Activated CD8-positive, alpha-beta memory T cell treated with anti-CD3 and anti-CD28 coated beads, Interleukin-2, amount 50 U/mL, for 4 hours (primary cell): ENCODE measurements at regions not wholly inside any gene's neighbourhood (a gene's known extent, or its start where the extent isn't known, plus 50 kb on each side); places are given as distances from the start of the nearest gene placed in this dataset.
"Not testable (repeated sequence)": the region's sequence is repeated elsewhere in the genome, so short reads cannot be mapped to it uniquely, and the experiment has no call there.

ENCODE experiments used
- DNase-seq: peaks from one replicate; pipeline ENCODE4 v3.0.0-alpha.2; 2020

- DNase-seq = not testable (repeated sequence)
Measured at GRCh38 chr7:35910621-35911020, 109.8 kb downstream of the SEPTIN7 start.

DNA sequence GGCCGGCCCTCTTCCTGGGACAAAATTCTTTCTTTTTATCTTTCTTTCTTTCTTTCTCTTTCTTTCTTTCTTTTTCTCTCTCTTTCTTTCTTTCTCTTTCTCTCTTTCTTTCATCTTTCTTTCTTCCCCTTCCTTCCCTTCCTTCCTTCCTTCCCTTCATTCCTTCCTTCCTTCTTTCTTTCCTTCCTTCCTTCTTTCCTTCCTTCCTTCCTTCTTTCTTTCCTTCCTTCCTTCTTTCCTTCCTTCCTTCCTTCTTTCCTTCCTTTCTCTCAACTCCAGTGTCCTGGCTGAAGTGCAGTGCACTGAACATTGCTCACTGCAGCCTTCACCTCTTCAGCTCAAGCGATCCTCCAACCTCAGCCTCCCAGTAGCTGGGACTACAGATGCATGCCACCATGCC lies 112.5 kb downstream of the SEPTIN7 start:
- not testable (repeated sequence) for DNase-seq

DNA sequence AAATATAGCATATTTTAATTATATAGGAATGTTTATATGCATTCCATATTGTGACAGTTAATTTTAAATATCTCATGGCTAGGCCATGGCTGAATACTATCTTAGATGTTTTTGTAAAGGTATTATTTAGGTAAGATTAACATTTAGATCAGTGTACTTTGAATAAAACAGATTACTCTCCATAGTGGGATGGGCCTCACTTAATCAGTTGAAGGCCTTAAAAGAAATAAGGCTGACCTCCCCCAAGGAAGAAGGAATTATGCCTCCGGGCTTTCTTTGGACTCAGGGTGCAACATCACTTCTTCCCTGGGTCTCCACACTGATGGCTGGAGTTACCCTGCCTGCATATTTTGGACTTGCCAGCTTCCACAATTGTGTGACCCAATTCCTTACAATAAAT lies 113.4 kb downstream of the SEPTIN7 start:
- DNase-seq = not testable (repeated sequence)

DNA sequence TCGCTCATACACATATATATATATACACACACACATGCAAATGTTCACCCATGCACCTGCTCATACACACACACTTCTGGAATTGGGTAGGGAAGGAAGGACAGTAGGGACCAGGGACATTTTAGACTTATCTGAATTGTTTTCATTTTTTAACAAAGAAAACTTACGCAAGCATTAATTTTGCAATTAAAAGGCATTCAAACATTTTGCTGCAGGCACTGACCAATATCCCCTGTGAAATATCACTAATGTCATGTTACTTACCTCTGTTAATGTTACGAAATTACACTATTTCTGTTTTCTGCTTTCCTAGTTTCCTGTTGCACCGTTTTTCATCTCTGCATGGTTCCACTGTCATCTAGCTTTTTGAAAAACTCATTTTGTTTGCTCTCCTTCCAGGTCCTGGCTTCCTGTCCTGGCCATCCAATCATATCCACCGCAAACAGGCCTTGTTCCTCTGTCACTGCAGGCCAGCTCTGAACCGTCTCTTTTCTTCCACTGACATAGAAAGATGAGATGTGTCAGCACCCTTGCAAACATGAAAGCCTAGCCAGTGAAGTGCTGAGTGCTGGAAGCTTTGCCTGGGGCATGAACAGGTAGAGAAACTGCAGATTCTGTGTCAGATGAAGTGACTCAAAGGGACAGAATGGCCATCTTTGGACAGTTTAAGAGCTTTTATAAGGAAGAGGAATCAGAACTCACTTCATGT lies 114.5 kb downstream of the SEPTIN7 start:
- not testable (repeated sequence) for DNase-seq

DNA sequence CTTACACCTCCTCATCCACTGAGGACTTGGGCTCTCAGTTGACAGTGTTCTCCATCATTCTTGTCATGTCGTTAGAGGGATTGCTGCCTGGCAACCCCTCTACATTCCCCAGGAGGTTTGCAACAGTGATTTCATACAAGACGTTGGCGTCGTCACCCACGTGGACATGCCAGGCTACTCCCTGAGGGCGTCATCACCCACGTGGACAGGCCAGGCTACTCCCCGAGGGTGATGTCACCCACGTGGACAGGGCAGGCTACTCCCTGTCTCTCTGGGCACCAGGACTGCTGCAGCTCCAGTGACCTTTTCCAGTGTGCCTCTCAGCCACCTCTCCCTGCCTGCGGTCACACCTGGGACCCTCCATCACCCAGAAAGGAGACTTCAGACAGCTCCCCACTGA lies 117.4 kb downstream of the SEPTIN7 start:
- not testable (repeated sequence) for DNase-seq

GRCh38 chr7:35919607-35920006 lies 118.8 kb downstream of the SEPTIN7 start:
- not testable (repeated sequence) for DNase-seq

DNA sequence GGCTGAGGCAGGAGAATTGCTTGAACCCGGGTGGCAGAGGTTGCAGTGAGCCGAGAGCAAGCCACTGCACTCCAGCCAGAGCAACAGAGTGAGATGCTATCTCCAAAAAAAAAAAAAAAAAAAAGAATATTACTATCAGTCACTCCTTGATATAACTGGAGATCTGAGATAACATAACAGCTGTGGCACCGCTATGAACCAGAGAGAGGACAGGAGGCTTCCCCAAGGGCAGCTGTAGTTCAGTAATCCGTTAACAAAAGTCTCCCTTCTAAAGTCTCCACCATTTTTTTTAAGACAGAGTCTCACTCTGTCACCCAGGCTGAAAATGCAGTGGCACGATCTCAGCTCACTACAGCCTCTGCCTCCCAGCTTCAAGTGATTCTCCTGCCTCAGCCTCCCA lies 120.5 kb downstream of the SEPTIN7 start:
- not testable (repeated sequence) for DNase-seq

GRCh38 chr7:35924668-35925067 lies 123.8 kb downstream of the SEPTIN7 start:
- DNase-seq = not testable (repeated sequence)

DNA sequence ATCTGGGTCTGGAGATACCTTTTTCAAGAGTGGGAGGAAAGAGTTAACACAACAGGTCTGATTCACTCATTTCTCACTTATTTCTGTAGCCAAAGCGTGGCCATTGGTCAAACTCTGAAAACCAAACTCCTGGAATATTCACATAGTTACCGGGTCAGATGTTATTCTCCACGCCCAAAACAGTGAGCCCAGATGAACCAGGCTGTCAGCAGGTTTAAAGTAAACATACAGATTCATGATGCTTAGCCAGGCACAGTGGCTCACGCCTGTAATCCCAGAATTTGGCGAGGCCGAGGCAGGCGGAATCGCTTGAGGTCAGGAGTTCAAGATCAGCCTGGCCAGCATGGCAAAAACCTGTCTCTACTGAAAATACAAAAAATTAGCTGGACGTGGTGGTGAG lies 126.1 kb downstream of the SEPTIN7 start:
- DNase-seq = not testable (repeated sequence)

DNA sequence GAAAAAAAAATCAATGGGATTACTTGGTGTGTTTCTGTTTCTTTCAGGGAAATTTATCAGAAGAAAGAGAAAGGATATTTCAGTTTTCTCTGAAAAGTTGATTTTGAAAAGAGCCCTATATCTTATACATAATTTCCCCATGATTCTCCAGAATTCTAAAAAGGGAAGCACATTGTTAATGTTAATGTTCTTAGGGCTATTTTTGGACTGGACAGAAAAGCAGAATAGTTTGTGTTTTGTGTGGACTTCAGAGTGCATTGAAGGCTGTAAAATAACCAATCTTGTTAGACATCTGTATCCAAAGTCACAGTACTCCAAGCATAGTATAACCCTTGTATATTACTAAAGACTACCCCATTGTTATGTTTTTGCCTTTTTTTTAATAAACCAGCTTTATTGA lies 130.3 kb downstream of the SEPTIN7 start:
- DNase-seq = not testable (repeated sequence)

GRCh38 chr7:35931551-35931950 lies 130.7 kb downstream of the SEPTIN7 start:
- DNase-seq = not testable (repeated sequence)

DNA sequence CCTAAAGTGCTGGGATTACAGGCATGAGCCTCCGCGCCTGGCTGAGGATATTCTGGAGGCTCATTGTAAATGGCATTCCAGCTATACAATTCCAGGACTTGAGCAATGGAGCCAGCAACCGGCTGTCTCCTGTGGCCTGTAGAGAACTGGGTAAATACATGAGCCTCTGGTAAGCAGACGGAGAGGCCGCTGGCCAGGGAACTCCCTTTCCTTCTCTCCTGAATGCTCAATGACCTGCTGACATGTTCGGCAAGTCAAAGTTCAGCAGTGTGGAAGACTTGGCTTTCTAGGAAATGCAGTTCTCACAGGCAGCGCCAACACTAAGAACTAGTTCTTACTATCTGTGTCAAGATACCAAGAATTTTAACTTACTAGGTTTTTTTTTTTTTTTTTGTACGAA lies 139.8 kb downstream of the SEPTIN7 start:
- not testable (repeated sequence) for DNase-seq

DNA sequence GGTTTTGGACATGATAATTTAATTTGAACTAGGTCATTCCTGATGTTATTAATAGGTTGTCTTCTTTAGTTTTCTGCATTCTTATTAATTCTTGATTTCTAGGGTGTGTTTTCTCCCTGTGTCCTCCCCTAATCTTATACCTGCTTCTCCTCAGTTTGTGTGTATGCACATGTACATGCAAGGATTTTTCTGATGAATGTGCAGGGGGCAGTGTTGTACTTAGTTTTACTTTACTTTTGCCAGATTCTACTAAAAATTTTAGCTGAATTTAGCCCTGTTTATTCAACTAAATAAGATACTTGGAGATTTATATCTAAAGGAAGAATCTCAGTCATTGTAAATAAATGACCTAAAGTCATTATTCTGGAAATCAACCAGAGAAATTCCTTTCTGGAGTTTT lies 144.8 kb downstream of the SEPTIN7 start:
- DNase-seq = not testable (repeated sequence)

DNA sequence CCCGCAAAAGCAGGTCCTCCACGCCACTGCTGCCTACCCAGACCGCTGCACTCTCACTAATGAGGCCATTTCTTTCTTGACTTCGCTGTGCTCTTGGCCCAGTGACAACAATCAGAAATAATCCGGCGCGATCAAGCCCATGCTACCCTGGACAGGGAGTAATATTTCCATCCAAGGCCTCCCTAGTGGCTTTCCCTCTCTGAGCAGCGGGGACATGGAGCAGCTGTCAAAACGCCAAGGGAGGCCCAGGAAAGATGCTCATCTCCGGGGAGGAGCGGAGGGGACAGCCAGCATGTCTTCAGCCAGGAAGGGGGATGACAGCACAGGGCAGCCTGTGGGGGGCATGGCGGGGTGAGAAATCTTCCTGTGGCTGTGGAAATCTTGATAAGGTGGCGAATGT lies 154.9 kb downstream of the SEPTIN7 start:
- DNase-seq = not testable (repeated sequence)

DNA sequence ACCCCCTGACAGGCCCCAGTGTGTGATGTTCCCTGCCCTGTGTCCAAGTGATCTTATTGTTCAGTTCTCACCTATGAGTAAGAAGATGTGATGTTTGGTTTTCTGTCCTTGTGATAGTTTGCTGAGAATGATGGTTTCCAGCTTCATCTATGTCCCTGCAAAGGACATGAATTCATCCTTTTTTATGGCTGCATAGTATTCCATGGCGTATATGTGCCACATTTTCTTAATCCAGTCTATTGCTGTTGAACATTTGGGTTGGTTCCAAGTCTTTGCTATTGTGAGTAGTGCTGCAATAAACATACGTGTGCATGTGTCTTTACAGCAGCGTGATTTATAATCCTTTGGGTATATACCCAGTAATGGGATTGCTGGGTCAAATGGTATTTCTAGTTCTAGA lies 156.1 kb downstream of the SEPTIN7 start:
- not testable (repeated sequence) for DNase-seq

DNA sequence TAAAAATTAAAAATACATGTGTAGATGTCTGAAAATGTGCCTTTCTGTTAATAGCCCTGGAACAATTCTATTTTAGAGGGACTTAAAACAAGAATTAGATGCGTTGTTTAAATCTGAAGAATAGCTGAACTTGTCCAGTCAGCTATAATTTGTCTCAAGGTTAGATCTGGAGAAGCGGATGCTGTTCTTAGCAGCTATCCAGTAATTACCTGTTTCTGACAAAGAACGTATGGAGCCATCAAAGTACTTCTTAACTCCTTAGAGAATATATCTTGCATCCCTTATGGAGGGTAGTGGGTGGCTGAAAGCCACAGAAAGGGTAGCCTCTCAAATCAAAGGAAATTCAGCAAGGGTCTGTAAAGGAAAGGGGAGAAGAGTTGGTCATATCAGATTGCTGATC lies 160.4 kb downstream of the SEPTIN7 start:
- DNase-seq = not testable (repeated sequence)

DNA sequence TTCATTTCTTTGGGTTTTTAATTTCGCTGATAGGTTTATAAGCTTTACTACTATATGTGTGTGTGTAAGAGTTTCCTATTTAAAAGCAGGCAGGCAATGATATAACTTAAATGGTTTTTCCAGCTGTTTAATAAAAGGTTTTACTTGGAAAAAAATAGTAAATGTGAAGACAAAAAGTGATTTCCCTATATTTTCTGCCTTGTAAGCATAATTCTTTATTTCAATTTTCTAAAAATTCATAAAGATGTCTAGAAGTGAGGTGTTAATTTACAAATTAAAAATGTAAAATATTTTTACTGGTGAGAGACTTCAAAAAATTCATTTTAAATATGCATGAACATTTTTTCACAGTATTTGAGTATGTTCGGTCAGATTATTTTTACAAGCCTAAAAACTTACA lies 161.8 kb downstream of the SEPTIN7 start:
- DNase-seq = not testable (repeated sequence)

GRCh38 chr7:35967366-35968139 lies 166.7 kb downstream of the SEPTIN7 start:
- DNase-seq = no peak

- DNase-seq = no peak
Measured at GRCh38 chr7:35968140-35968940, 167.5 kb downstream of the SEPTIN7 start.

GRCh38 chr7:35969066-35969465 lies 168.2 kb downstream of the SEPTIN7 start:
- no peak for DNase-seq

DNA sequence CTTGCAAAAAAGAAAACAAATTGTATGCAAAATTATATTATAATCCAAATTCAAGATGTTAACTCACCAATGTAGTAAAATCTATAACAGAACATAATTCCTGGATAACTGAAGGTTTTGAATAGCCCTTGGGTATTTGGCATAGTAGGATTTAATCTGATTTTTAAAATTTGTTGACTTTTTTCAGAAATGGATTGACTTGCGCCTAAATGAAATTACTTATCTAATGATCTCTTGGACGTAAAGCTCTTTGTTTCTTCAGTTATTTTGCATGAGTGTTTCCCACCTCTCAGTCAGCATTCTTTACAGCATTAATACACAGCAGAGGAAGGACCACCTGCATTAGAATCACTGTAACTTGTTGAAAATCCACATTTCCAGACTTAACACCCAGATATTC lies 169.6 kb downstream of the SEPTIN7 start:
- no peak for DNase-seq

- DNase-seq = no peak
Measured at GRCh38 chr7:35971133-35971891, 170.5 kb downstream of the SEPTIN7 start.
